Esophagus mucosa (tissue), 1 donor: ENCODE measurements at regions not wholly inside any gene's neighbourhood (a gene's known extent, or its start where the extent isn't known, plus 50 kb on each side); places are given as distances from the start of the nearest gene placed in this dataset.
A peak's percentile ranks its signal among the peaks of the same experiment; 100 is the strongest.
"Not testable (repeated sequence)": the region's sequence is repeated elsewhere in the genome, so short reads cannot be mapped to it uniquely, and the experiment has no call there.

Source experiments
- ATAC-seq: fragments of 200-7000 bp; cut with Tn5 transposase; one replicate; pipeline ENCODE4 v1.9.1; 2020
- donor health status: DM: yes; HTN: yes; CAD: no.

- ATAC-seq = no peak
These were observed 54.3 kb upstream of the CREB3L1 start for GRCh38 chr11:46223252-46223513.

- no peak for ATAC-seq
These were observed 54.8 kb upstream of the CREB3L1 start for GRCh38 chr11:46222490-46223251.

- ATAC-seq = no peak
These were observed 57.1 kb upstream of the CREB3L1 start for GRCh38 chr11:46220313-46220712.

GRCh38 chr11:46216765-46217089 lies 60.7 kb upstream of the CREB3L1 start:
- no peak for ATAC-seq

GRCh38 chr11:46216019-46216764 lies 61.3 kb upstream of the CREB3L1 start:
- no peak for ATAC-seq

DNA sequence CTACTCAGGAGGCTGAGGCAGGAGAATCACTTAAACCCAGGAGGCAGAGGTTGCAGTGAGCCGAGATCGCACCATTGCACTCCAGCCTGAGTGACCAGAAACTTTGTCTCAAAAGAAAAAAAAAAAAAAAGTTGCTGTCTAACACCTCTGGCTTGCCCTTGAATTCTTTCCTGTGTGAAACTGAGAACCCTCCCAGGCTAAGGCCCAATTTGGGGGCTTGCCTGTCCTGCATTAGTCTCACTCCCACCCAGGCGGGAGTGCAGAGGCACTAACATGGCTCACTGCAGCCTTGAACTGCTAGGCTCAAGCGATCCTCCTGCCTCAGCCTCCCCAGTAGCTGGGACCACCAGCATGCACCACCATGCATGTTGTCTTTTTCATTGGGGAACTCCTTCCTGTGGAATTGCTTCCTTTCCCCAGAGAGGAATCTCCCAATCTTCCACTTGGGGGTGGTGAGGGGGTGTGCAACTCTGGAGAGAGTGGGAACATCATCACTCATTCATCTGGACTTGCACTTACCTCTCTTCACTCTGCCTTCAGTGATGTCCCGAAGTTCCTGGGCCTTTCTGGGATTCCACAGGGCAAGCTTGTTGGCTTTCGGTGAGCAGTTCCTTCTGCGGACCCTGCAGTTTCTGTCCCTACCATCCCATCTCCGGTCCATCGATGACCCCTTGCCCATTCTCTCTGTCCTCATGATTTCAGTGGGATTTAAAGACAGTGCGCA lies 62.1 kb upstream of the CREB3L1 start:
- no peak for ATAC-seq

DNA sequence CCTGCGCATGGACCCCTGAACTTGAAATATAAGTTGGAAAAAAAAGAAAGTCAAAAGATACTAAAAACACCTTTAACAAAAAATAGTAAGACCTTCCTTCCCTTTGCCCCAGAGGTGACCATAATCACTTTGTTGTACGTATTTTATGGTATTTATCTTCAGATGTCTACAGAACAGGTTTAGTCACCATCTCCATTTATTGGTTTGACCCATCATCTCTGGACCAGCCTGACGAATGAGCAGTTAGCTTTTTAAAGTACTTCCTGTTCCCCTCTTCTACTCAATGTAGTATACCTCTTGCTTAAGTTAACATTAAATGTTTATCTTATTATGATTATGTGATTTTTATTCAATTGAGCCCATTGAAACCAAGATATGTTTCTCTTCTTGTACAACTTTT lies 64.7 kb upstream of the CREB3L1 start:
- ATAC-seq = no peak

DNA sequence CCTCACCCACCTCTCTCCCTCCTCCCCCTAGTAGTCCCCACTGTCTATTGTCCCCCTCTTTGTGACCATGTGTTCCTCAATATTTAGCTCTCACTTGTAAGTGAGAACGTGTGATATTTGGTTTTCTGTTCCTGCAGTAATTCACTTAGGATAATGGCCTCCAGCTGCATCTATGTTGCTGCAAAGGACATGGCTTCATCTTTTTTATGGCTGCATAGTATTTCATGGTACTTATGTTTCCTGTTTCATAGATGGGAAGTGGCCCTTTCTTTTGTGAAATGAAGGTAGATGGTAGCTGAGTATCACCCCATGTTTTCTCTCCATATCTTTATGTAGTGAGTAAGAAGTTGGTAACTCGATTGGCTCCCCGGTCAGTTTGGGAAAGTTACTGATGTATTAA lies 66.6 kb upstream of the CREB3L1 start:
- ATAC-seq = no peak

- no peak for ATAC-seq
These were observed 67.3 kb upstream of the CREB3L1 start for GRCh38 chr11:46210133-46210636.

GRCh38 chr11:46209624-46210023 lies 67.8 kb upstream of the CREB3L1 start:
- ATAC-seq = not testable (repeated sequence)

DNA sequence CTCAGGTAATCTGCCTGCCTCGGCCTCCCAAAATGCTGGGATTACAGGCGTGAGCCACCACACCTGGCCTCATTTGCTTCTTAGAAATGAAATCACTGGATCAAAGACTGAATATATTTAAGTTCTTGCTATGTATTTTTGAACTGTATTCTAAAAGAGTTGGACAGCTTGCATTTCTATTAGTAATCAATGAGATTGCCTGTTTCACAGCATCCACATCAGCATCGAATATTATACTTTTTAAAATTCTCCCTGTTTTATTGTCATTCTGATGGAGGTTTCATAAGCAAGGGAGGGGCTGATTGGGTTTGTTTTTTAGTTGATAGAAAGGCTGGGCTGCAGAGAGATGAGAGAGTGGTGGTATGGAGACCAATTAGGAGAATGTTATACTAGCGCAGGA lies 68.7 kb upstream of the CREB3L1 start:
- no peak for ATAC-seq

DNA sequence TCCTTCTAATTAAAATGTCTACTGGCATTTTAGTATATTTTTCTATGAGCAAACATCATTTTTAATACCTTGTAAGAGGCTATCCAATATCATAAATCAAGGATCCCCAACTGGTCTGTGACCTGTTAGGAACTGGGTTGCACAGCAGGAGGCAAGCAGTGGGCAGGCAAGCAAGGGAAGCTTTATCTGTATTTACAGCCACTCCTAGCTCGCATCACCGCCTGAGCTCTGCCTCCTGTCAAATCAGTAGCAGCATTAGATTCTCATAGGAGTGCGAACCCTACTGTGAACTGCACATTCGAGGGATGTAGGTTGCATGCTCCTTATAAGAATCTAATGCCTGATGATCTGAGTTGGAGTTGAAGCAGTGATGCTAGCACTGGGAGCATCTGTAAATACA lies 70.2 kb upstream of the CREB3L1 start:
- ATAC-seq = no peak

GRCh38 chr11:46204415-46204814 lies 73.0 kb upstream of the CREB3L1 start:
- not testable (repeated sequence) for ATAC-seq

DNA sequence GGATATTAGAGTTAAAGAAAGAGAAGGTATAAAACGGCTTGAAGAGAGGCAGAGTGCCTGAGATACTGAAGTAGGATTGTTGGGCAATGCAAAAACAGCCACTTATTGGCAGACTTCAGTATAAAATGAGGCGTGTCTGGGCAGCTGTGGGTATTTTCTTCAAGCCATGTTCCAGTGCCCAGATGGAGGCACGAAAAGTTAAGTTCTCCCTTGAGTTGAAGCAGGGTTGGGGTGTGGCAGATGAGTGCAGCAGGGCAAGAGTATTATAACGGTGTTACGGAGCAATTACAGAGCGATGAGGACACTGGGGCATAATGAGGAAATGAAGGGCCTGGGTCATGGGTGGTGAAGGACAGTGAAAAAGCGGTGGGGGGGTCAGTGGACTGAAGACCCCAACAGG lies 73.7 kb upstream of the CREB3L1 start:
- no peak for ATAC-seq

DNA sequence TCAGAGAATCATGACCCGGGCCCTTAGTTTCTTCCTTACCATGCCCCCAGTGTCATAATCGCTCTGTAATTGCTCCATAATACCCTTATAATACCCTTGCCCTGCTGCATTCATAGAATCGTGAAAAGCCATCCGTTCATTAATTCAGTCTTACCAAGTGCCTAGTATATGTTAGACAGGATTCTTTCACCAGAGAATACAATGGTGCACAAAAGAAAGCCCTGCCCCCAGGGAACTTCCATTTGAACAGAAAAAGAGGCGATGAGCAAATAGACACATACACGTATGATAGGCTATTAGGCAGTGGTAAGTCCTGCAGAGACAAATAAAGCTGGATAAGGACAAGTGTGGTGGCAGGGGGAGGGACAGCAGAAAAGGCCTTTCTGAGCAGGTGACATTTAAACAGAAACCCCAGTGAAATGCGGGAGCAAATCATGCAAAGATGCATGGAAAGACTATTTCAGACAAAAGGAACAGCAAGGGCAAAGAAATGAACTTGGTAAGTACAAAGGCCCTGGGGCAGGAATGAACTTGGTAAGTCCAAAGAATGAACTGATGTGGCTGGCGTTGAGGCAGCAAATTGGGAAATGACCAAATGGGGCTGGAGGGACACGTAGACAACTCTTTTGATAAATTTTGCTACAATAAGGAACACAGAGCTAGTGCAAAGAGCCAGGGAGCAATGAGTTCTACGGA lies 74.6 kb upstream of the CREB3L1 start:
- no peak for ATAC-seq

GRCh38 chr11:46202149-46202548 lies 75.3 kb upstream of the CREB3L1 start:
- ATAC-seq = no peak

DNA sequence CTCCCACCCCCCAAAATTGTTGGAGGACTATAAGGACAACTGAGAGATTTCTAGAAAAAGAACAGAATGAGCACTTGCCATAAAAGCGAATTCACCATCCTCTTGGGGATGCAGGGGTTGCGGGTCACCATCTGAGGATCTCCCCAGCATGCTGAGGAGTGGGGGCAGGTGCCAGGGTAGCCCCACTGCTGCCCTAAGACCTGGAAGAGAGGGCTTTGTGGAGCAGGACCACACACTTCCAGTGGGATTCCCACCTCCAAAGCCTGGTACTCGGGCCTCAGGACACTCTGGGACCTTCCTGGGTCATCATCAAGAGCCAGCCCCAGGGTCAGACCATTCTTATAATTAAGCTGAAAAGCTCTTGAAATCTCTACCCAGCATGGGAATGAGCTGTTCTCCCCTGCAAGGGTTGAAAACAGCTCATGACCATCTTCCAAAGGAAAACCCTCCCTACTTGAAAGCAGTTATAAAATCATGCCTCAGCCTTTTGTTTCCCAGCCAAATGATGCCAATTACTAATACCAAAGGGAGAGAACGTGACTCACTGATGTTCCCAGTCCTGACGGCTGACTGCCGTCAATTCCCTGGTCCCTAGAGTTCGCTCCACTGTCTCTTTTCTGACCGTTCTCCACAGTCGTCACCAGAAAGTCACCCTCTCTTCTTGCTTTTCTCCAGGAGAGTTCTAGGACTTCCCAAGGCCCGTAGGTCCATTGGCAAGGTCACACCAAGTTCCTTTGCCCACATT lies 76.8 kb upstream of the CREB3L1 start:
- ATAC-seq = peak; percentile 26

GRCh38 chr11:46198245-46199240 lies 77.3 kb upstream of the PHF21A start:
- no peak for ATAC-seq

GRCh38 chr11:46197421-46197820 lies 76.2 kb upstream of the PHF21A start:
- no peak for ATAC-seq

DNA sequence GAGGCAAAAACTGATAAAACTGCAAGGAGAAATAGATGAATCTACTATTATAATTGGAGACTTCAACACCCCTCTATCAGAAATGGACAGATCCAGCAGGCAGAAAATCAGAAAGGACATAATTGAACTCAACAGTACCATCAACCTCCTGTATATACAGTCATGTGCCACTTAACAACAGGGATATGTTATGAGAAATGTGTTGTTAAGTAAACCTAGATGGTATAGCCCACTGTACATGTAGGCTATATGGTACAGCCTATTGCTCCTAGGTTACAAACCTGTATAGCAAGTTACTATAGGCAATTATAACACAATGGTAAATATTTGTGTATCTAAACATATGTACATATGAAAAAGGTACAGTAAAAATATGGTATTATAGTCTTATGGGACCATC lies 66.8 kb upstream of the PHF21A start:
- ATAC-seq = no peak

DNA sequence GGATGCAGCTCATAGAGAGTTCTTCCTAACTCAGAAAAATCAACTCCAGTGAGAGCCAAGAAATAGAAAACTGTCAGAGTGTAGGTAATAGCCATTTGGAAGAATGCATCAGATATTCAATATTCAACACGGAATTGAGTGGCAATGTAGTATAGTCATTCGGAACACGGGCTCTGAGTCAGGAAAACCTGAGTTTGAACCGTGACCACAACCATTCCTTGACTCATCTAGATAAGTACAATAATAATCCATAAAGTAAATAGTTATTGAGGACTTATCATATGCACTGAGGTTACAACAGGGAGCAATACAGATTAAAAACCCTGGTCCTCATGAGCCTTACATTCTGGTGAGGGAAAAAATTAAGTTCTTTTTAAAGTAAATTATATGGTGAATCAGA lies 62.6 kb upstream of the PHF21A start:
- ATAC-seq = peak; percentile 94
